WTC11 (cell line): ENCODE measurements at regions not wholly inside any gene's neighbourhood (a gene's known extent, or its start where the extent isn't known, plus 50 kb on each side); places are given as distances from the start of the nearest gene placed in this dataset.

Source experiments
- CREB1 ChIP-seq: sonication (generic); formaldehyde crosslinking; IDR thresholded peaks from 2 replicates; pipeline ENCODE4 v1.8.0; 2023; ENCODE audit warnings: mild to moderate bottlenecking, missing genetic modification reagents
- ELF4 ChIP-seq: sonication (generic); formaldehyde crosslinking; IDR thresholded peaks from 2 replicates; pipeline ENCODE4 v1.8.1; 2022; ENCODE audit warnings: low read depth, mild to moderate bottlenecking, moderate library complexity, missing genetic modification reagents
- ETV6 ChIP-seq: sonication (generic); formaldehyde crosslinking; IDR thresholded peaks from 2 replicates; pipeline ENCODE4 v1.8.1; 2022; ENCODE audit warnings: mild to moderate bottlenecking, missing genetic modification reagents
- NFATC4 ChIP-seq: fragments of 250-450 bp; sonication (Bioruptor Pico); IDR thresholded peaks from 2 replicates; pipeline ENCODE4 v1.9.0; 2021; ENCODE audit warnings: mild to moderate bottlenecking
- NFYB ChIP-seq: sonication (generic); formaldehyde crosslinking; conservative IDR thresholded peaks from 2 replicates; pipeline ENCODE4 v1.8.0; 2022; ENCODE audit warnings: low read depth, missing genetic modification reagents
- NR2C2 ChIP-seq: sonication (generic); formaldehyde crosslinking; IDR thresholded peaks from 2 replicates; pipeline ENCODE4 v1.8.0; 2022; ENCODE audit warnings: mild to moderate bottlenecking, missing genetic modification reagents
- SP1 ChIP-seq: sonication (generic); formaldehyde crosslinking; conservative IDR thresholded peaks from 2 replicates; pipeline ENCODE4 v1.8.1; 2022; ENCODE audit warnings: missing genetic modification reagents
- TCF7 ChIP-seq: sonication (generic); formaldehyde crosslinking; IDR thresholded peaks from 2 replicates; pipeline ENCODE4 v1.8.0; 2022; ENCODE audit warnings: mild to moderate bottlenecking, low read depth, missing genetic modification reagents, moderate library complexity
- TF ChIP-seq, protein P1 (sequence below): fragments of 200-600 bp; IDR thresholded peaks from 2 replicates; pipeline ENCODE4 v1.8.0; 2022; ENCODE audit warnings: antibody characterized with exemption
- TF ChIP-seq, protein P2 (sequence below): sonication (generic); formaldehyde crosslinking; IDR thresholded peaks from 2 replicates; pipeline ENCODE4 v1.8.0; 2022; ENCODE audit warnings: mild to moderate bottlenecking, missing genetic modification reagents
- TF ChIP-seq, protein P3 (sequence below): fragments of 250-450 bp; sonication (Bioruptor Pico); IDR thresholded peaks from 2 replicates; pipeline ENCODE4 v2.1.2; 2022; ENCODE audit warnings: mild to moderate bottlenecking, moderate library complexity
- TF ChIP-seq, protein P4 (sequence below): sonication (generic); formaldehyde crosslinking; IDR thresholded peaks from 2 replicates; pipeline ENCODE4 v1.8.1; 2023; ENCODE audit warnings: mild to moderate bottlenecking, missing genetic modification reagents, moderate library complexity
- TF ChIP-seq, protein P5 (sequence below): sonication (generic); formaldehyde crosslinking; IDR thresholded peaks from 2 replicates; pipeline ENCODE4 v1.8.1; 2023; ENCODE audit warnings: mild to moderate bottlenecking, missing genetic modification reagents
- TF ChIP-seq, protein P6 (sequence below): sonication (generic); formaldehyde crosslinking; IDR thresholded peaks from 2 replicates; pipeline ENCODE4 v1.8.1; 2023; ENCODE audit warnings: mild to moderate bottlenecking, missing genetic modification reagents

DNA sequence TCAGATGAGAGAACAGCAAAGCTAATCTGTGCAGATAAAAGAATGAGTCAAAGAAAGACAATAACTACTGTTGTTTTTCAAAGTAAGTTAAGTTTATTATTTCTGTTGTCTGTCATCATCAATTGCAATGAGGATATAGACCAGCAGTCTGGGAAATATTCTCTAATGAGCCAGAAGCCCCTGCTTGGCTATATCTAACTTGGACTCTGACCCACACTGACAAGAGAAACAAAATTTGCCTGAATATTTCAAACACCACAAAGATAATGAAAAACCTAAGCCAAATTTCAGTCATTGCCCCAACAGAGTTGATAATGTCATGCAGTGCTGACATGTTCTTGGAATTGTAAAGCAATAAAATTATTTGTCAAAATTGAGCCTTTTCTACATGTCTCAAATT lies 115.0 kb upstream of the PRDX4 start:
- TF ChIP-seq NR2C2 (CRISPR knock-in tag): no peak
- TF ChIP-seq, protein P1, sequence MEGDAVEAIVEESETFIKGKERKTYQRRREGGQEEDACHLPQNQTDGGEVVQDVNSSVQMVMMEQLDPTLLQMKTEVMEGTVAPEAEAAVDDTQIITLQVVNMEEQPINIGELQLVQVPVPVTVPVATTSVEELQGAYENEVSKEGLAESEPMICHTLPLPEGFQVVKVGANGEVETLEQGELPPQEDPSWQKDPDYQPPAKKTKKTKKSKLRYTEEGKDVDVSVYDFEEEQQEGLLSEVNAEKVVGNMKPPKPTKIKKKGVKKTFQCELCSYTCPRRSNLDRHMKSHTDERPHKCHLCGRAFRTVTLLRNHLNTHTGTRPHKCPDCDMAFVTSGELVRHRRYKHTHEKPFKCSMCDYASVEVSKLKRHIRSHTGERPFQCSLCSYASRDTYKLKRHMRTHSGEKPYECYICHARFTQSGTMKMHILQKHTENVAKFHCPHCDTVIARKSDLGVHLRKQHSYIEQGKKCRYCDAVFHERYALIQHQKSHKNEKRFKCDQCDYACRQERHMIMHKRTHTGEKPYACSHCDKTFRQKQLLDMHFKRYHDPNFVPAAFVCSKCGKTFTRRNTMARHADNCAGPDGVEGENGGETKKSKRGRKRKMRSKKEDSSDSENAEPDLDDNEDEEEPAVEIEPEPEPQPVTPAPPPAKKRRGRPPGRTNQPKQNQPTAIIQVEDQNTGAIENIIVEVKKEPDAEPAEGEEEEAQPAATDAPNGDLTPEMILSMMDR: no peak
- no peak for TF ChIP-seq CREB1 (CRISPR knock-in tag)
- TF ChIP-seq ELF4: no peak
- no peak for TF ChIP-seq ETV6 (CRISPR knock-in tag)
- TF ChIP-seq, protein P2, sequence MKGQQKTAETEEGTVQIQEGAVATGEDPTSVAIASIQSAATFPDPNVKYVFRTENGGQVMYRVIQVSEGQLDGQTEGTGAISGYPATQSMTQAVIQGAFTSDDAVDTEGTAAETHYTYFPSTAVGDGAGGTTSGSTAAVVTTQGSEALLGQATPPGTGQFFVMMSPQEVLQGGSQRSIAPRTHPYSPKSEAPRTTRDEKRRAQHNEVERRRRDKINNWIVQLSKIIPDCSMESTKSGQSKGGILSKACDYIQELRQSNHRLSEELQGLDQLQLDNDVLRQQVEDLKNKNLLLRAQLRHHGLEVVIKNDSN (CRISPR knock-in tag): no peak
- TF ChIP-seq, protein P3, sequence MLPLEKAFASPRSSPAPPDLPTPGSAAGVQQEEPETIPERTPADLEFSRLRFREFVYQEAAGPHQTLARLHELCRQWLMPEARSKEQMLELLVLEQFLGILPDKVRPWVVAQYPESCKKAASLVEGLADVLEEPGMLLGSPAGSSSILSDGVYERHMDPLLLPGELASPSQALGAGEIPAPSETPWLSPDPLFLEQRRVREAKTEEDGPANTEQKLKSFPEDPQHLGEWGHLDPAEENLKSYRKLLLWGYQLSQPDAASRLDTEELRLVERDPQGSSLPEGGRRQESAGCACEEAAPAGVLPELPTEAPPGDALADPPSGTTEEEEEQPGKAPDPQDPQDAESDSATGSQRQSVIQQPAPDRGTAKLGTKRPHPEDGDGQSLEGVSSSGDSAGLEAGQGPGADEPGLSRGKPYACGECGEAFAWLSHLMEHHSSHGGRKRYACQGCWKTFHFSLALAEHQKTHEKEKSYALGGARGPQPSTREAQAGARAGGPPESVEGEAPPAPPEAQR: no peak
- TF ChIP-seq, protein P4, sequence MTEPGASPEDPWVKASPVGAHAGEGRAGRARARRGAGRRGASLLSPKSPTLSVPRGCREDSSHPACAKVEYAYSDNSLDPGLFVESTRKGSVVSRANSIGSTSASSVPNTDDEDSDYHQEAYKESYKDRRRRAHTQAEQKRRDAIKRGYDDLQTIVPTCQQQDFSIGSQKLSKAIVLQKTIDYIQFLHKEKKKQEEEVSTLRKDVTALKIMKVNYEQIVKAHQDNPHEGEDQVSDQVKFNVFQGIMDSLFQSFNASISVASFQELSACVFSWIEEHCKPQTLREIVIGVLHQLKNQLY: no peak
- no peak for TF ChIP-seq TCF7 (CRISPR knock-in tag)
- no peak for TF ChIP-seq SP1 (CRISPR knock-in tag)
- no peak for TF ChIP-seq NFATC4
- no peak for TF ChIP-seq NFYB (CRISPR knock-in tag)
- TF ChIP-seq, protein P5, sequence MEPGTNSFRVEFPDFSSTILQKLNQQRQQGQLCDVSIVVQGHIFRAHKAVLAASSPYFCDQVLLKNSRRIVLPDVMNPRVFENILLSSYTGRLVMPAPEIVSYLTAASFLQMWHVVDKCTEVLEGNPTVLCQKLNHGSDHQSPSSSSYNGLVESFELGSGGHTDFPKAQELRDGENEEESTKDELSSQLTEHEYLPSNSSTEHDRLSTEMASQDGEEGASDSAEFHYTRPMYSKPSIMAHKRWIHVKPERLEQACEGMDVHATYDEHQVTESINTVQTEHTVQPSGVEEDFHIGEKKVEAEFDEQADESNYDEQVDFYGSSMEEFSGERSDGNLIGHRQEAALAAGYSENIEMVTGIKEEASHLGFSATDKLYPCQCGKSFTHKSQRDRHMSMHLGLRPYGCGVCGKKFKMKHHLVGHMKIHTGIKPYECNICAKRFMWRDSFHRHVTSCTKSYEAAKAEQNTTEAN (CRISPR knock-in tag): no peak
- TF ChIP-seq, protein P6, sequence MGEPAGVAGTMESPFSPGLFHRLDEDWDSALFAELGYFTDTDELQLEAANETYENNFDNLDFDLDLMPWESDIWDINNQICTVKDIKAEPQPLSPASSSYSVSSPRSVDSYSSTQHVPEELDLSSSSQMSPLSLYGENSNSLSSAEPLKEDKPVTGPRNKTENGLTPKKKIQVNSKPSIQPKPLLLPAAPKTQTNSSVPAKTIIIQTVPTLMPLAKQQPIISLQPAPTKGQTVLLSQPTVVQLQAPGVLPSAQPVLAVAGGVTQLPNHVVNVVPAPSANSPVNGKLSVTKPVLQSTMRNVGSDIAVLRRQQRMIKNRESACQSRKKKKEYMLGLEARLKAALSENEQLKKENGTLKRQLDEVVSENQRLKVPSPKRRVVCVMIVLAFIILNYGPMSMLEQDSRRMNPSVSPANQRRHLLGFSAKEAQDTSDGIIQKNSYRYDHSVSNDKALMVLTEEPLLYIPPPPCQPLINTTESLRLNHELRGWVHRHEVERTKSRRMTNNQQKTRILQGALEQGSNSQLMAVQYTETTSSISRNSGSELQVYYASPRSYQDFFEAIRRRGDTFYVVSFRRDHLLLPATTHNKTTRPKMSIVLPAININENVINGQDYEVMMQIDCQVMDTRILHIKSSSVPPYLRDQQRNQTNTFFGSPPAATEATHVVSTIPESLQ: no peak
